ENCODE measurements at regions not wholly inside any gene's neighbourhood (a gene's known extent, or its start where the extent isn't known, plus 50 kb on each side); places are given as distances from the start of the nearest gene placed in this dataset.

GRCh38 chr1:239322369-239322768 is 64.0 kb upstream of the CHRM3 start:
- no peak for DNase-seq

- DNase-seq = no peak
These were observed 64.5 kb upstream of the CHRM3 start for GRCh38 chr1:239321877-239322276.

DNA sequence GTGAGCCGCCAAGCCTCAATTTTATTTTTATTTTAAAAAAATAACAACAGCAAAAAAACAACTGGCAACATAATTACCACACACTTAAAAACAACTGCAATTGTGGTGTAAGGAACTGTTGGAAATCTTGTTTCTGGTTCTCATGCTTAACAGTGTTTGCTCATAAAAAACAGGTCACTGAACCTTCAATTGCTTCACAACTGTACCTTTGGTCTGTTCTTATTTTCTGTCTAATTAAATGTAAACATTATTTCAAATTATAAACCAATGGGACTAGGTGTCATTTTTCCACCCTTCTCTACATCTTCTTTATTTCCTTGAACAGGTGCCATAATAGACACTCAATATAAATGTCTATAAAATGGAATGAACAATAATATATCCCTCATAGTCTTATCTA is 68.4 kb upstream of the CHRM3 start:
- DNase-seq = no peak

GRCh38 chr1:239315631-239316217 is 70.6 kb upstream of the CHRM3 start:
- DNase-seq = no peak

DNA sequence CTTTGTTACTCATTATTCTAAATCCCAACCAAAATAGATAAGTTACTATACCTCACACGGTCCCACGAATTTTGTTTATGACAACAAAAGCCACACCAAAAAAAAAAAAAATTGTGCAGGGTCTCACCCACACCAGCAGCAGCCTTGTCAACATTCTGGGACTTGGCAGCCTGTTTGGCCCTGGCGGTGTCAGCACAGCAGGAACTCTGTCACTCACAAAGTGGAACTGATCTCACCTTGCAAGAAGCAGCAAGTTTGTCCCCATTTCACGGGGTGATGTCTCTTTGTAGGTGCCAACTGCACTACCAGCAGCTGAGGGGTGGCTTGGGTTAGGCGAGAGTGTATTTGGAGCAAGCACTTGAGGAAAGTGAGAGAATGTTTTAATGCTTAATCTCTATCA is 75.0 kb upstream of the CHRM3 start:
- DNase-seq = no peak

- DNase-seq = peak; percentile 3
These were observed 77.6 kb upstream of the CHRM3 start for GRCh38 chr1:239308701-239309333.

DNA sequence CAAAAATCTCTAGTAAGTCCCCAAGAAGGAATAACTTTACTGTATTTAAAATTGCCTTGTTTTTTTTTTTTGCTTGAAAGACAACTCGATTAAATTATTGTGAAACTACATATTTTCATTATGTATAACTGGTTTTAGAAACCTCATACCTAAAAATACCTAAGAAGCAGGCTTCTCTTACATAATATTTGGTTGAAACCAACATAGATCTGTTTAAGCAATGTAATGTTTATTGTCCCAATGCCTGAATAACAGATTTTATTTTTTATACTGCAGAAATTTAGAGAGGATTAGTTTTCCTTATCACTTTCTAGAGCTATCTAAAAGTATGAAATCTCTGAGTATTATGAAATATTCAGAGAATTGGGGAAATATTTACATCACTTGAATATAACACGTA is 78.5 kb upstream of the CHRM3 start:
- DNase-seq = no peak

- DNase-seq = no peak
These were observed 79.9 kb upstream of the CHRM3 start for GRCh38 chr1:239306426-239306825.

DNA sequence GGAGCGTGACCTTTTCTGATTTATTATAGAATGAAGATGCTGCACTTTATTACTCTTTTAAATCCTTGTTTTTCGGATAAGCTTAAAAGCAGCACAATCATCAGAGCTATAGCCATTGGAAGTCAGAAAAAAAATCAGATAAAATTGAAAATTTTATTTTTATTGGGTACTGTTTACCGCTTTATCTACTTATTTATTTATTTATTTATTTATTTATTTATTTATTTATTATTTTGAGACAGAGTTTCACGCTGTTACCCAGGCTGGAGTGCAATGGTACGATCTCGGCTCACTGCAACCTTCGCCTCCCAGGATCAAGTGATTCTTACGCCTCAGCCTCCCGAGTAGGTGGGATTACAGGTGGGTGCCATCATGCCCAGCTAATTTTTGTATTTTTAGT is 83.1 kb upstream of the CHRM3 start:
- no peak for DNase-seq

DNA sequence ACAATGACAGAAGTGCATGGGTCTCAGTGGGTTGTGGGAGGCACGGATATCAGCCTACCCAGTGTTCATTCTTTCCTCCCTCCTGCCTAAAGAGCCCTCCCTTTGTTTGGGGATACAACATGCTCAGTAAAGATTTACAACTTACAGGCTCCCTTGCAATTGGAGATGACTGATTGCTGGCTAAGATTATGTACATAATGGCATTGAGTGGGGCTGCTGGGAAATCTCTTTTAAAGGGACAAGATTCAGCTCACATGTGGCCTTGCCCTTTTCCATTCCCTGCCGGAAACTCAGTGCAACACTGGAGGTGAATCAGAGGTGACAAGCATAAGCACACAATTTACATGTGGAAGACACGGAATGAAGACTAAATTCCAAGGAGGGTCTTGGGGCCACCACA is 83.7 kb upstream of the CHRM3 start:
- no peak for DNase-seq

DNA sequence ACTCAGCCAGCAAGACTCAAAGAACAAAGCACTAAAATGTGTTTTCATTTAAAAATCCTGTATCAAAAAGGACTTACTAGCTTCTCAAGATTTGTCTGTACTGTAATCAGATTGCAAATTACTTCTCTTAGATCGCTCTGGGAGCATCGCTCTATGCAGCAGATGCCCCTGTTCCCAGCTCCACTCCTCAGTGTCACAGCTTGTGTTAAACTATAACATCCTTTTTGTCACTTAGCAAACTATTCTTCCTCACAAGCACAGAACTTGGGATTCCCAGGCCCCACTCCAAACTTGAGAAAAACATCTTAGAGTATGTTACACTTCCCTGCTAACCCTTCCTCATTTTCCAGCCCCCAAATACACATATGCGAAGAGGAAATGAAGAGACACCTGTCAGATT is 85.1 kb upstream of the CHRM3 start:
- DNase-seq = no peak

DNA sequence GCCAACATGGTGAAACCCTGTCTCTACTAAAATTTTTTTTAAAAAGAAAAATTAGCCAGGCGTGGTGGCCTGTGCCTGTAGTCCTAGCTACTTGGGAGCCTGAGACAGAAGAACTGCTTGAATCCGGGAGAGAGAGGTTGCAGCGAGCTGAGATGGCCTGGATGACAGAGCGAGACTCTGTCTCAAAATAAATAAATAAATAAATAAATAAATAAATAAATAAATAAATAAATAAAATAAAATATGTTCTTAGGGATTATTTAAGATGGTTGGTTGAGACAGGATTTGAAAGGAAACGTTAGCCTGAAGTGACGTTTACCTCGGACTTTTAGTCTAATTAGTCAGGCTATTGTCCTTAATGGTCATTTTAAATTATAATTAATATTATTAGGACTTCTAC is 88.5 kb upstream of the CHRM3 start:
- DNase-seq = no peak

- no peak for DNase-seq
These were observed 92.8 kb upstream of the CHRM3 start for GRCh38 chr1:239293350-239294110.

- no peak for DNase-seq
These were observed 97.4 kb upstream of the CHRM3 start for GRCh38 chr1:239288820-239289554.

- no peak for DNase-seq
These were observed 99.1 kb upstream of the CHRM3 start for GRCh38 chr1:239287296-239287695.

GRCh38 chr1:239283216-239283615 is 103.2 kb upstream of the CHRM3 start:
- no peak for DNase-seq

- DNase-seq = no peak
These were observed 104.0 kb upstream of the CHRM3 start for GRCh38 chr1:239282411-239282810.

- DNase-seq = no peak
These were observed 110.3 kb upstream of the CHRM3 start for GRCh38 chr1:239276051-239276450.

GRCh38 chr1:239274242-239274830 is 112.0 kb upstream of the CHRM3 start:
- DNase-seq = no peak

GRCh38 chr1:239270509-239270908 is 115.9 kb upstream of the CHRM3 start:
- no peak for DNase-seq

- no peak for DNase-seq
These were observed 116.7 kb upstream of the CHRM3 start for GRCh38 chr1:239269706-239270105.

DNA sequence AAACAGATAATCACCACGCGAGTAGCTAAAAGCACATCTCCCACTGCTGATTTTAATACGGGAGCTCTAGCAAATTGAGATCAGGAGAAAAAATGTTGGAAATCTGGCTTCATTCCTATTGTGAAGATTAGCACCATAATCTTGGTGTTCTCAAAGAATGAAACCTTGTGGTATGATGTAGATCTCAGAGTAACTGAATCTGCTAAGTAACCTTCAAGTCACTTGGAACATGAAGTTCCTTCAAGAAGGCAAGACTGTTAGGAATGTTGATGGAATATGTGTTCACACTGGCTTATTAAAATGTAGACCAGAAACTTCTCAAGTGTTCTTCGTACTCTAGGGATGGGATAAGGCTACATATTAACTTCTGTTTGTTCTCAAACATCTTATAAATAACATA is 117.4 kb upstream of the CHRM3 start:
- no peak for DNase-seq

- DNase-seq = no peak
These were observed 118.4 kb upstream of the CHRM3 start for GRCh38 chr1:239268007-239268406.
